Chondrocyte (in vitro differentiated cells): ENCODE measurements at regions not wholly inside any gene's neighbourhood (a gene's known extent, or its start where the extent isn't known, plus 50 kb on each side); places are given as distances from the start of the nearest gene placed in this dataset.
A peak's percentile ranks its signal among the peaks of the same experiment; 100 is the strongest.

ENCODE experiments used
- DNase-seq: peaks from one replicate; pipeline ENCODE4 v3.0.0; 2021; ENCODE audit warnings: mixed read lengths, low spot score
- H3K27ac Mint-ChIP-seq: one replicate; pipeline ENCODE4 v1.8.0; 2021; ENCODE audit warnings: mild to moderate bottlenecking, moderate library complexity, mixed read lengths; ENCODE audit not compliant: unreplicated experiment
- H3K27me3 Mint-ChIP-seq: 2 replicates; pipeline ENCODE4 v1.8.0; 2021; ENCODE audit warnings: low read depth, mixed read lengths
- H3K36me3 Mint-ChIP-seq: 2 replicates; pipeline ENCODE4 v1.8.0; 2021; ENCODE audit warnings: low read depth, mixed read lengths
- H3K4me1 Mint-ChIP-seq: 2 replicates; pipeline ENCODE4 v1.8.0; 2021; ENCODE audit warnings: low read depth, mild to moderate bottlenecking, mixed read lengths
- H3K4me3 Mint-ChIP-seq: one replicate; pipeline ENCODE4 v1.8.0; 2021; ENCODE audit warnings: mild to moderate bottlenecking, moderate library complexity, mixed read lengths; ENCODE audit not compliant: unreplicated experiment
- H3K9me3 Mint-ChIP-seq: 2 replicates; pipeline ENCODE4 v1.8.0; 2021; ENCODE audit warnings: low read depth, mixed read lengths
- CTCF ChIP-seq: fragments of 200-600 bp; sonication (generic); IDR thresholded peaks from 2 replicates; pipeline ENCODE4 v1.5.0; 2021; ENCODE audit warnings: antibody characterized with exemption, mild to moderate bottlenecking, moderate library complexity

GRCh38 chr14:101064718-101065117 is 161.2 kb upstream of the RTL1 start:
- Mint-ChIP-seq H3K4me1 (peaks cover 23% of the 10 kb centered on the region), H3K4me3 (no peak overlapping the region), H3K36me3 (no peaks in the 10 kb centered on the region), H3K9me3 (no peaks in the 10 kb centered on the region), H3K27ac (no peak overlapping the region), H3K27me3 (peaks cover 2% of the 10 kb centered on the region)
- TF ChIP-seq CTCF = no peak
- peak; percentile 40 for DNase-seq

- H3K4me1 Mint-ChIP-seq = peaks cover 24% of the 10 kb centered on the region
- H3K4me3 Mint-ChIP-seq = no peak overlapping the region
- no peak for TF ChIP-seq CTCF
- peak; percentile 59 for DNase-seq
- no peak overlapping the region for H3K27ac Mint-ChIP-seq
- no peaks in the 10 kb centered on the region for H3K9me3 Mint-ChIP-seq
- no peaks in the 10 kb centered on the region for H3K36me3 Mint-ChIP-seq
- peaks cover 2% of the 10 kb centered on the region for H3K27me3 Mint-ChIP-seq
Observed at GRCh38 chr14:101065246-101065645, 161.7 kb upstream of the RTL1 start.

- TF ChIP-seq CTCF = no peak
- no peak overlapping the region for H3K27ac Mint-ChIP-seq
- no peak overlapping the region for H3K4me3 Mint-ChIP-seq
- H3K4me1 Mint-ChIP-seq = peaks cover 27% of the 10 kb centered on the region
- peaks cover 2% of the 10 kb centered on the region for H3K27me3 Mint-ChIP-seq
- no peaks in the 10 kb centered on the region for H3K36me3 Mint-ChIP-seq
- DNase-seq = peak; percentile 75
- H3K9me3 Mint-ChIP-seq = no peaks in the 10 kb centered on the region
Observed at GRCh38 chr14:101065696-101066694, 162.5 kb upstream of the RTL1 start.

GRCh38 chr14:101066826-101067510 is 163.4 kb upstream of the RTL1 start:
- Mint-ChIP-seq H3K9me3 (no peaks in the 10 kb centered on the region), H3K36me3 (no peaks in the 10 kb centered on the region), H3K27ac (no peak overlapping the region), H3K4me3 (no peak overlapping the region), H3K27me3 (no peaks in the 10 kb centered on the region), H3K4me1 (peaks cover 27% of the 10 kb centered on the region)
- DNase-seq = peak; percentile 72
- no peak for TF ChIP-seq CTCF
